ENCODE measurements at regions not wholly inside any gene's neighbourhood (a gene's known extent, or its start where the extent isn't known, plus 50 kb on each side); places are given as distances from the start of the nearest gene placed in this dataset.
A peak's percentile ranks its signal among the peaks of the same experiment; 100 is the strongest.

DNA sequence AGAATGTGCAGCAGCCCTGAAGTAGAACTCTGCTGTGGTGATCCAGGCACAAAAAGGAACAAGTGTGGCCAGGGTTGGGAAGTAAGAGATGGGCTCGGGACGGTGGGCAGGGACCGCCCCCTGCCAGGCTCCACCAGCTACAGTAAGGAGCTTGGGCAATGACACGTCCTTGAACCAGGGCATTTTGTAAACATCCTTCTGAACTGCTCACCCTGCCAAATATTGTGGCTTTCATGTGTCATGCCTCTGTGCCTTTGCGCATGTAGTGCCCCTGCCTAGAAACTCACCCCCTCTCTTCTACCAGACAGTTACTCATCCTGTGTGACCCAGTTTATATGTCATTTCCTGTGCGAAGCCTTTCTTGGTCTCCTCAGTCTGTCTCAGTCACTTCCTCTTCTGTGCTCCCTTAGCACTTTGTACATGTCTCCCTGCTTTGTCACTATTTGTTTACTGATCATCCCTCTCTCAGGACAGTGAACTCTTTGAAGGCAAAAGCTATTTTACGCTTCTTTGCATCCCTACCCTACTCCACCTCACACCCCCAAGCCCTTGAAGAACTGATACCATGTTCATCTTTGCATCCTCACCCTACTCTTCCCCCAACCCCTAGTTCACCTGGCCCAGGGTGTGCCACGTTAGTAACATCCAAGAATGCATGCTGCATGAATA, 108.9 kb upstream of the PLEKHG7 start (continued):
- TF ChIP-seq, protein P1, sequence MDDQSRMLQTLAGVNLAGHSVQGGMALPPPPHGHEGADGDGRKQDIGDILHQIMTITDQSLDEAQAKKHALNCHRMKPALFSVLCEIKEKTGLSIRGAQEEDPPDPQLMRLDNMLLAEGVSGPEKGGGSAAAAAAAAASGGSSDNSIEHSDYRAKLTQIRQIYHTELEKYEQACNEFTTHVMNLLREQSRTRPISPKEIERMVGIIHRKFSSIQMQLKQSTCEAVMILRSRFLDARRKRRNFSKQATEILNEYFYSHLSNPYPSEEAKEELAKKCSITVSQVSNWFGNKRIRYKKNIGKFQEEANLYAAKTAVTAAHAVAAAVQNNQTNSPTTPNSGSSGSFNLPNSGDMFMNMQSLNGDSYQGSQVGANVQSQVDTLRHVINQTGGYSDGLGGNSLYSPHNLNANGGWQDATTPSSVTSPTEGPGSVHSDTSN (IDR thresholded peaks at IDR 0.05) = peak; percentile 27; the same call in 1 of the 2 replicates
- TF ChIP-seq, protein P2, sequence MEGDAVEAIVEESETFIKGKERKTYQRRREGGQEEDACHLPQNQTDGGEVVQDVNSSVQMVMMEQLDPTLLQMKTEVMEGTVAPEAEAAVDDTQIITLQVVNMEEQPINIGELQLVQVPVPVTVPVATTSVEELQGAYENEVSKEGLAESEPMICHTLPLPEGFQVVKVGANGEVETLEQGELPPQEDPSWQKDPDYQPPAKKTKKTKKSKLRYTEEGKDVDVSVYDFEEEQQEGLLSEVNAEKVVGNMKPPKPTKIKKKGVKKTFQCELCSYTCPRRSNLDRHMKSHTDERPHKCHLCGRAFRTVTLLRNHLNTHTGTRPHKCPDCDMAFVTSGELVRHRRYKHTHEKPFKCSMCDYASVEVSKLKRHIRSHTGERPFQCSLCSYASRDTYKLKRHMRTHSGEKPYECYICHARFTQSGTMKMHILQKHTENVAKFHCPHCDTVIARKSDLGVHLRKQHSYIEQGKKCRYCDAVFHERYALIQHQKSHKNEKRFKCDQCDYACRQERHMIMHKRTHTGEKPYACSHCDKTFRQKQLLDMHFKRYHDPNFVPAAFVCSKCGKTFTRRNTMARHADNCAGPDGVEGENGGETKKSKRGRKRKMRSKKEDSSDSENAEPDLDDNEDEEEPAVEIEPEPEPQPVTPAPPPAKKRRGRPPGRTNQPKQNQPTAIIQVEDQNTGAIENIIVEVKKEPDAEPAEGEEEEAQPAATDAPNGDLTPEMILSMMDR (IDR thresholded peaks at IDR 0.05) = no peak
- TF ChIP-seq TEAD4 (IDR thresholded peaks at IDR 0.05; ENCODE audit: borderline replicate concordance, insufficient read depth) (no peak), EZH2phosphoT487 (IDR thresholded peaks at IDR 0.05; ENCODE audit: borderline replicate concordance, low read depth) (no peak), RAD21 (IDR thresholded peaks at IDR 0.05; ENCODE audit: low read length) (no peak), TCF12 (IDR thresholded peaks at IDR 0.05) (peak; percentile 51; the same call in 1 of the 2 replicates), NFIC (IDR thresholded peaks at IDR 0.05; ENCODE audit: borderline replicate concordance) (no peak), MXI1 (IDR thresholded peaks at IDR 0.05; ENCODE audit: low read depth, low read length) (no peak)
- TF ChIP-seq, protein P3, sequence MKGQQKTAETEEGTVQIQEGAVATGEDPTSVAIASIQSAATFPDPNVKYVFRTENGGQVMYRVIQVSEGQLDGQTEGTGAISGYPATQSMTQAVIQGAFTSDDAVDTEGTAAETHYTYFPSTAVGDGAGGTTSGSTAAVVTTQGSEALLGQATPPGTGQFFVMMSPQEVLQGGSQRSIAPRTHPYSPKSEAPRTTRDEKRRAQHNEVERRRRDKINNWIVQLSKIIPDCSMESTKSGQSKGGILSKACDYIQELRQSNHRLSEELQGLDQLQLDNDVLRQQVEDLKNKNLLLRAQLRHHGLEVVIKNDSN (IDR thresholded peaks at IDR 0.05; ENCODE audit: borderline replicate concordance, low read depth) = no peak
- TF ChIP-seq, protein P4, sequence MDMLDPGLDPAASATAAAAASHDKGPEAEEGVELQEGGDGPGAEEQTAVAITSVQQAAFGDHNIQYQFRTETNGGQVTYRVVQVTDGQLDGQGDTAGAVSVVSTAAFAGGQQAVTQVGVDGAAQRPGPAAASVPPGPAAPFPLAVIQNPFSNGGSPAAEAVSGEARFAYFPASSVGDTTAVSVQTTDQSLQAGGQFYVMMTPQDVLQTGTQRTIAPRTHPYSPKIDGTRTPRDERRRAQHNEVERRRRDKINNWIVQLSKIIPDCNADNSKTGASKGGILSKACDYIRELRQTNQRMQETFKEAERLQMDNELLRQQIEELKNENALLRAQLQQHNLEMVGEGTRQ (IDR thresholded peaks at IDR 0.05; ENCODE audit: borderline replicate concordance, low read depth, low read length) = no peak
- TF ChIP-seq, protein P5, sequence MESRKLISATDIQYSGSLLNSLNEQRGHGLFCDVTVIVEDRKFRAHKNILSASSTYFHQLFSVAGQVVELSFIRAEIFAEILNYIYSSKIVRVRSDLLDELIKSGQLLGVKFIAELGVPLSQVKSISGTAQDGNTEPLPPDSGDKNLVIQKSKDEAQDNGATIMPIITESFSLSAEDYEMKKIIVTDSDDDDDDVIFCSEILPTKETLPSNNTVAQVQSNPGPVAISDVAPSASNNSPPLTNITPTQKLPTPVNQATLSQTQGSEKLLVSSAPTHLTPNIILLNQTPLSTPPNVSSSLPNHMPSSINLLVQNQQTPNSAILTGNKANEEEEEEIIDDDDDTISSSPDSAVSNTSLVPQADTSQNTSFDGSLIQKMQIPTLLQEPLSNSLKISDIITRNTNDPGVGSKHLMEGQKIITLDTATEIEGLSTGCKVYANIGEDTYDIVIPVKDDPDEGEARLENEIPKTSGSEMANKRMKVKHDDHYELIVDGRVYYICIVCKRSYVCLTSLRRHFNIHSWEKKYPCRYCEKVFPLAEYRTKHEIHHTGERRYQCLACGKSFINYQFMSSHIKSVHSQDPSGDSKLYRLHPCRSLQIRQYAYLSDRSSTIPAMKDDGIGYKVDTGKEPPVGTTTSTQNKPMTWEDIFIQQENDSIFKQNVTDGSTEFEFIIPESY (IDR thresholded peaks at IDR 0.05; ENCODE audit: borderline replicate concordance, low read depth) = 0 out of 2 replicates have a peak, but pooled peaks have one; percentile 30

DNA sequence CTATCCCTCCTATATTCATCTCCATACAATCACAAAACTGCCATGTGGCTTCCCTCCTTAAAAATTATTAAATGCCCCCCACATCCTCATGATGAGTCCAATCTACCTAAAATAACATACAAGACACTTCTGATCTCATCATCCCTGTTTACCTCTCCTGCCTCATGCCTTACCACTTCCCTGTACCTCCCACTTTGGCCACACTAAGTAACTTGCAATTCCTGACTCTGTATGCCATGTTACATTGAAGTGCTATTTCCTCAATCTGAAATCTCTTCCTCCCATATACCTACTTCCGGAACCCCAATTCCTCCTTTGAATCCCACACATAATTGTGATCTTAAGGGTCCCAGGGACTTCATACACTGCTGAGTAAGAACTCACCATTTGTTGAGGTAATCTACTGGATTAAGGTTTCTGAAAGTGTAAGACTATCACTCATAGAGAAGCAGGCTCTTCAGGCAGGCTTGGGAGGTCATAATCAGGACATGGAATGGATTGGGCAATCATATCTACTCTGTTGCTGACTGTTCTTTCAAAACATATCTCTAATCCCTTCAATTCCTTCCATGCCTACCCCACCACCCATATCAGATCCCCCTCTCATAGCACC, 117.6 kb upstream of the PLEKHG7 start:
- no peak overlapping the region for H3K4me3 ChIP-seq (ENCODE audit: low read depth in 2 of 2, low read length in 1 of 2)
- H3K79me2 ChIP-seq (ENCODE audit: insufficient read depth) = no peaks in the 10 kb centered on the region
- no peak overlapping the region for H3K27ac ChIP-seq (ENCODE audit: low read depth in 2 of 2, low read length in 1 of 2)
- no peak overlapping the region for H3K4me2 ChIP-seq
- H4K20me1 ChIP-seq (ENCODE audit: insufficient read depth) = no peaks in the 10 kb centered on the region
- H3F3A ChIP-seq (replicated peaks; ENCODE audit: insufficient read depth) = no peaks in the 10 kb centered on the region
- CTCF ChIA-PET = no interaction called here
- H3K9ac ChIP-seq = no peak overlapping the region
- H3K9me3 ChIP-seq = no peaks in the 10 kb centered on the region
- POLR2A ChIA-PET = no interaction called here
- no peaks in the 10 kb centered on the region for H3K36me3 ChIP-seq (replicated peaks in 1 of 2; ENCODE audit: control insufficient read depth in 1 of 2, insufficient read depth in 2 of 2, low read length in 1 of 2)
- peaks cover 0 to 4% of the 10 kb centered on the region in 2 experiments; a peak in 1 of 4 replicates for H3K4me1 ChIP-seq (ENCODE audit: control insufficient read depth in 1 of 2, insufficient read depth in 2 of 2, low read depth in 1 of 2, low read length in 1 of 2)
- DNase-seq = no peak
- H2AFZ ChIP-seq (ENCODE audit: low read depth) = no peak overlapping the region
- 90% methylated on average over 1 of the region's 1 CpG for WGBS (ENCODE audit: low lambda C conversion rate)
- no peaks in the 10 kb centered on the region for H3K9me2 ChIP-seq
- no peaks in the 10 kb centered on the region for H3K27me3 ChIP-seq (ENCODE audit: insufficient read depth)
- TF ChIP-seq NFIC (IDR thresholded peaks at IDR 0.05; ENCODE audit: borderline replicate concordance) (no peak), GABPA (IDR thresholded peaks at IDR 0.05; ENCODE audit: low read depth) (no peak), RFX5 (IDR thresholded peaks at IDR 0.05; ENCODE audit: low read length) (no peak), MXI1 (IDR thresholded peaks at IDR 0.05; ENCODE audit: low read depth, low read length) (no peak), FOXM1 (IDR thresholded peaks at IDR 0.05; ENCODE audit: low read depth) (no peak), YY1 (IDR thresholded peaks at IDR 0.05; ENCODE audit: low read depth) (no peak), ELF1 (IDR thresholded peaks at IDR 0.05) (no peak), SMC3 (IDR thresholded peaks at IDR 0.05; ENCODE audit: low read depth, low read length) (no peak), CHD2 (IDR thresholded peaks at IDR 0.05; ENCODE audit: low read length, partially characterized antibody) (no peak), EZH2phosphoT487 (IDR thresholded peaks at IDR 0.05; ENCODE audit: borderline replicate concordance, low read depth) (no peak)
- TF ChIP-seq, protein P5 (IDR thresholded peaks at IDR 0.05; ENCODE audit: borderline replicate concordance, low read depth) = no peak
- TF ChIP-seq, protein P6, sequence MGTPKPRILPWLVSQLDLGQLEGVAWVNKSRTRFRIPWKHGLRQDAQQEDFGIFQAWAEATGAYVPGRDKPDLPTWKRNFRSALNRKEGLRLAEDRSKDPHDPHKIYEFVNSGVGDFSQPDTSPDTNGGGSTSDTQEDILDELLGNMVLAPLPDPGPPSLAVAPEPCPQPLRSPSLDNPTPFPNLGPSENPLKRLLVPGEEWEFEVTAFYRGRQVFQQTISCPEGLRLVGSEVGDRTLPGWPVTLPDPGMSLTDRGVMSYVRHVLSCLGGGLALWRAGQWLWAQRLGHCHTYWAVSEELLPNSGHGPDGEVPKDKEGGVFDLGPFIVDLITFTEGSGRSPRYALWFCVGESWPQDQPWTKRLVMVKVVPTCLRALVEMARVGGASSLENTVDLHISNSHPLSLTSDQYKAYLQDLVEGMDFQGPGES (IDR thresholded peaks at IDR 0.05; ENCODE audit: low read depth, low read length) = no peak
